ENCODE measurements at regions not wholly inside any gene's neighbourhood (a gene's known extent, or its start where the extent isn't known, plus 50 kb on each side); places are given as distances from the start of the nearest gene placed in this dataset.
"Not testable (repeated sequence)": the region's sequence is repeated elsewhere in the genome, so short reads cannot be mapped to it uniquely, and the experiment has no call there.

DNA sequence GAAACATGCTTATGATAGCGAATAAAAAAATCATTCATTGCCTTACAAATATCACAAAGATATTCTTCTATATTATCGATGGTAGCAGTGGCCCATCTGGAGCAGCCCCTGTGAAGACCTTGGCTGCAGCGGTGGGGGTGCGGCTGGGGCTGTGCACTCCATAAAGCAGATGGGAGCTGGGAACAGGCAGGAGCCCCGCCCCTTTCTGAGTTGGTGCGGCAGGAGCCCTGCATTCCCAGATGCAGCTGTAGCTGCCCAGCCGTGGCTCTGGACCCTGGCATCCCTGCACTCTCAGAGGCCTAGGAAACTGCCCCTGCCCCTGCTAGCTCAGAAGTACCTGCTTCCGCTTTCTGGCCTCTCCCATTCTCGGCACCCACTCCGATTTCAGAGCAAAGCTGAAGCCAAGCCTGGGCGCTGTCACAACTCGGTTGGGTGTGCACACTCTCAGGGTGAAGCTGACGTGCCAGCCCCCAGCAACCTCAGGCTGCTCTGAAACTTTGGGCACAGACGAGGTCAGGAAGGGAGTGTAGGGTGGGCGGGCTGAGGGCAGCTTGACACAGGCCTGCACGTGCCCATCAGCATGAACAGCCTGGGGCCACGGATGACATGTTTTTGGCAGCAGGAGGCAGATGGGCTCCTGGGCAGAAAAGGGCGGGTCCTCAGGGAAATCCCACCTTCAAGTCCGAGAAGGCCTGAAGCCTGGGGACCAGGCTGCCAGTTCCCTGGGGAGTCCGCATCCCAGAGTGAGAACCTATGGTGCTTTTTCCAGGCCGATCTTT, 1440.8 kb upstream of the ACO1 start:
- DNase-seq = no peak

DNA sequence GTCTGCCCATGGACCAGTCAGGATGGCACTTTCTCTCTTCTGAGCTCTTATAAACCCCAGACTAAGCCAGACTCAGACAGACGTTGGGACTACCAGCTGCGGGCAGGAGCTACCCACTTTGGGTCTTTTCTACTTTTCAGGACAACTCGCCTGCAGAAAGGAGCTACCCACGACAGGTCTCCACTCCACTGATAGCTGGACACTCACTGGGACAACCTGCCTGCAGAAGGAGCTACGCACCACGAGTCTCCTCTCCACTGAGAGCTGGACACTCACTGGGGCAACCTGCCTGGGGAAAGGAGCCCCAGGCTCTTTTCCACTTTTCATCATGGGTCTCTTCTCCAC, 1440.2 kb upstream of the ACO1 start:
- no peak for DNase-seq

DNA sequence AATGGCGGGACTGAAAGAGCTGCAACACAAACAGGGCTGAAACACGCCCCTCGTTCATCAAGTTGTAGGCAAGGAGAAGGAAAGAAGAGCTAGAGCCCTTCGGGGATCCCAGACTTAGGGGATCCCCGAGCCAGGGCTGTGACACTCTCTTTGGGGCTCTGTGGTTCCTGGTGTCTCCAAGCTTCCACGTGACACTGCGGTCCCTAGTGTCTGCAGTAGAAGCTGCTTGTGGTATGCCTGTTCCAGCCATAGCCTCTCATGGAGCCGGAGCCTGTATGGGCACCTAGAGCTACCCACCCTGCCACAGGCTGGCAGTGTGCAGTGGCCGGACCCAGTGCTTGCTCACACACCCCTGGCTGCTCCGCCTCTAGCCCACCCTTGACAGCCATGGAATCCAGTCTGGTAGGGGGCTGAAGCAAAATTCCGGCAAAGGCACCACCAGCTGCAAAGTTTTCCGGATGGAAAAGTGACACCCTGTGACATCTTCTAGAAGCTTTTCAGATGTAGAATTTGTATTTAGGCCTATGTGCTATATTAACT, 1439.6 kb upstream of the ACO1 start:
- no peak for DNase-seq

DNA sequence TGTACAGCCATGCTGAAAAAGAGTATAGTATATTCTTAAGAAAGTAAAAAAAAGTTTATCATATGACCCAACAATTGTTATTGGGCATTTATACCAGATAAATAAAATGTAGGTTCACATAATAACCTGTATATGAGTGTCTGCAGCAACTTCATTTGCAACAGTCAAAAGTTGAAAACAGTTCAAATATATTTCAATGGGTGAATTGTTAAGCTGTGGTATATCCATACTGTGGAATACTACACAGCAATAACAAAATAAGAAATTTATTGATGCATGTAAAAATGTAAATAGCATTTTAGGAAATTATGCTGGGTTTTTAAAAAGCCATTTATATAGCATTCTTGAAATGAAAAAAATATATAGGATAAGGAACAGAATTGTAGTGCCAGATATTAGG, 1420.1 kb upstream of the ACO1 start:
- no peak for DNase-seq

DNA sequence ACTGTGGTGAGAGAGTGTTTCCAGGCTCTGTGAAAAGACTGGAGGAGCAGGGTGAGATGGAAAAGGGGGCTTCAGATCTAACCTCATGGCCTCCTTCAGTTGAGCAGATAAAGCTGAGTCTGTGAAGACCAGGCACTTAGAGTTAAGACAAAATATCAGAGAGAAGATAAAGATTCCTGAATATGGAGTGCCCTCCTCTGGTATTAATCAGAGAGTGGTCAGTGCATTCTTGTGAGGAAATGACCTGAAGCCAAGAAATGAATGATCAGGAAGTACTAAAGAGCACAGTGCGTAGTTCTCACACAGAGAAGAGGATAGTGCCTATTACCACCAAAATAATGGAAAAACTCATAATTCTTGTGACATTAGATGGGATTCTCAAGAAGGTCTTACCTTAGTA, 1417.0 kb upstream of the ACO1 start:
- DNase-seq = no peak

DNA sequence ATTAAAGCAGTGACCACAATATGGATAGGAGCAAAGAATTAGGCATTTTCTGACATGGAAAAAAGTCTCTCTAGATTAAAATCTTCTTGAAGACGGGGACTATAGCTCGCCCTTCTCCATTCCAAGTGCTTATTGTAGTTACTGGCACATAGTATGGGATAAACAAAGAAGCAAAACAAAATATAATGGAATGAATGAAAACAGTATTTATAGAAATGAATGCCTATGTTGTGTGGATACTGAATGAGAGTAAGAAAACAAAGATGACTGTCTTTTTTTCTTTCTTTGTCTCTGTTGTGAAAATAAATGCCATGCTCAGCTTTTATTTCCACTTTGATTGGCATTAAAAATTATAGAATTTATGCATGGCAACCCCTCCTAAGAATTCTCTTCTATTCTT, 1414.3 kb upstream of the ACO1 start:
- DNase-seq = no peak

DNA sequence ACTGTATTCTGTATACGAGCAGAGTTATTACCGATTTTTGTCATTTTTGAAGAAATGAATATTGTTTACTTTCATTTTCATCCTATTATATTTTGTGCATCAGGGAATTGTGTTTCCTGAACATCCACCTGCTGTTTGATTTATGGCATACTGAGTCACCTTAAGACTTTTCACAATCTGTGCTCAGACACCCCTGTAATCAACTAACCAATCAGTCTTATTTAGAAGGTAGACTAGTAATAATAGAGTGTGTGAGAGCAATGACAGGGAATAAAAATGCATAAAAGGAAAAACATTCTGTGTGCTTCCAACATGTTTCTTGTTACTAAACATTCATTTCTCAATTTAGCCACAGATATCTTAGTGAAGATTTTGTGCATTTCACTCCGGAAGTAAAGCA, 1413.6 kb upstream of the ACO1 start:
- DNase-seq = no peak

DNA sequence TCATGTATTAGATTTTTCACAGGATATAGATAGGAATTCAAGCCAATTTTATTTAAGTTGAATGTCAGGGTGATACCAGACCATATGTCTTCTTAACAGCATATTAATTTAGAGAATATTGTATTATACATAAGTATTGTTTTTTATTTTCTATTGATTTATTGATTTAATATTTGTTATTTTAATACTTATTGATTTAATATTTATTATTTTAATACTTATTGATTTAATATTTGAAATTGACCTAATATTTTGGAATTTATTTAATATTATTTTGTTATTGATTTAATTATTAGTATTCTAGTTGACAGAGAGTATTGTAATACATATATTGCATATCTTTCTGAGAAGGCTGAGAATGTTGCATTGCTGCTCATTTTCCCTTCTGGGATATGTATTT, 1411.8 kb upstream of the ACO1 start:
- DNase-seq = no peak

DNA sequence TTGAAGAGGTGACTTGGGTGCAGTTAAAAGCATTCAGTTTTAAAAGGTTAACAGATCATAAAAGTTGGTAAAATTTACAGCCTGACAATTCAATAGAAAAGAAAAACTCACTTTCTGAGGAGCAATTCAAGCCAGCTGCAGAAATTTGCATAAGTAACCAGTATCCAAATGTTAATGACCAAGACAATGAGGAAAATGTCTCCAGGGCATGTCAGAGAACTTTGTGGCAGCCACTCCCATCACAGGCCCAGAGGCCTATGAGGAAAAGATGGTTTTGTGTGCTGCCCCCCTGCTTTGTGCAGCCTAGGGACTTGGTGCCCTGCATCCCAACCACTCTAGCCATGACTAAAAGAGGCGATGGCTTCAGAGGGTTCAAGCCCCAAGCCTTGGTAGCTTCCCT, 1406.5 kb upstream of the ACO1 start:
- no peak for DNase-seq

DNA sequence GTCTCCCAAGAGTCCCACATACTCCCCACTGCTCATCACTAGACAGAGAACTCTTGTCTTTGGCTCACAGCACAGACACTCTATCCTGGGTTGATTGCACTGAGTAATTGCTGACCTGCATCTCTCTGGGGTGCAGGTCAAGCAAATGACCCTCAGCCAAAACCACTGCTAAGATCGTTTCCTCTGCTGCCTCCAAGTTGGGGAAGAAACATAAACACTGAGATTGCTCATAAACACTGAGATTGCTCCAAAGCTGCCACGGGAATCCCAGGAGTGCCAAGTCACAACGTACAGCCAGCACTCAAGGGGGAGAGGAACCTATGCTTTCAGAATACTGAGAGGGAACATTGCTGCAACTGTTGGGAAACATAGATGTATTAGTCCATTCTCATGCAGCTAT, 1402.1 kb upstream of the ACO1 start:
- DNase-seq = no peak

DNA sequence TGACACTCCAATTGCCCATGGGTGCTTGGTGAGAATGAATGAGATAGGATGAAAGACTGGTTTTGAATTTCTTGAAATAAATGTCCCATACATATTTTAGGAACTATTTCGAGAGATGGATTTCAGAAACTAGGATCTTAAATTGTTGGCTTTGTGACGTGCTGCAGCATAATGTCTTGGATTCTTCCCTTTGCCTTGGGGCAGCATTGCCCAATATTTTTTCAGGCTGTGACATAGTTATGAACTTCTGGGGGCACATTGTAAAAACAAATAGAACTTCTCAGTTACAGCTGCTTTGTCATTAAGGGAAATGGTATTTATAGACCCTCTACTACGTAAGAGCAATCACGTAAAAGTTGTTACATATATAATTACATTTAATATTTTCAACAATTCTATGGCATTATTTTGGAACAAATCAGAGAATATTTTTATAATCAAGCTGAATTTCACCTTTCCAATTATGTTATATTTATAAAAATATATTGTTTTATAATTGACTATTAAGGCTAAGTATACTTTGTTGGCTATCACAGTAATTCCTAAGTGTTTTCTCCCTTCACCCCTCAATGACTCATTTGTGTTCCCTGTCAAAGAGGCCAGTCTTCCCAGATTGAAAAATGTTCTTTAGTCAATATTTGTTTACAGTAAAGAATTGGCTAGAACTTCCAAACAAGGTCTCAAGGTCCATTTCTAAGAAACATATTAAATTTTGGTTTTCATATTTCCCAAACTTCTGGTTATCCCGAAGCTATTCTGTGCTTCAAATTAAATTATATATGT, 1388.3 kb upstream of the ACO1 start:
- DNase-seq = no peak

DNA sequence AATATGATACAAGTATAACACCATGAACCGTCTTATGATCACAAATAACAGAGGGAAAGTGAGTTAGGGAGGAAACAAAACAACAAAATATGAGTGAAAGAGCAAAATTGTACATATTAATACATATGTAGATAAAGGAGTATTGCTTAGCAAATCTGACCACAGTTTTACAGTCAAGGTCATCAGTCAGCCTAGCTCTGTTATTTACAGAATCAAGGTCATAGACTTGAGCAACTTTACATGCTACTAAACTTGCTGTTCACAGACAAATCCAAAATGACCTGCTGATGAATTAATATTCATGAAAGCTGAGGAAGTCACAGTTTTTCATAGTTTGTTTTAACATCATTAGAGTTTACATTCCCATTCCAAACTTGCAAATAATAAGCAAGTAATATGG, 1387.7 kb upstream of the ACO1 start:
- DNase-seq = no peak

DNA sequence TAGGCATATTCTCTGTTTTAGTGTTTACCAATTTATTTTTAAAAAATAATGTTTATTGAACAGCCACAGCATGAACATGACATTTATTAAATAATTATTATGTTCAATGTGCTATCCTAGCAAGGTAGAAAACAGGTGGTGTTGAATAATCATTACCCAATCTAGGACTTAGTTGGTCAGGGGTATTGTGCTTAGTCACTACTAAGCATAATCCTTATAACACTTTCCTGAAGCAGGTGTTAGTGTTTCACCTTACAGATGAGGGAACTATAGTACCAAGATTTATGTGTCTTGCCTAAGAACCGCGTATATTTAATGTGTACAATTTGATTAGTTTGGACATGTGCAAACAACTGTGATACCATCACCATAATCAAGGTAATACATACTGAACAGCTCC, 1387.2 kb upstream of the ACO1 start:
- no peak for DNase-seq

DNA sequence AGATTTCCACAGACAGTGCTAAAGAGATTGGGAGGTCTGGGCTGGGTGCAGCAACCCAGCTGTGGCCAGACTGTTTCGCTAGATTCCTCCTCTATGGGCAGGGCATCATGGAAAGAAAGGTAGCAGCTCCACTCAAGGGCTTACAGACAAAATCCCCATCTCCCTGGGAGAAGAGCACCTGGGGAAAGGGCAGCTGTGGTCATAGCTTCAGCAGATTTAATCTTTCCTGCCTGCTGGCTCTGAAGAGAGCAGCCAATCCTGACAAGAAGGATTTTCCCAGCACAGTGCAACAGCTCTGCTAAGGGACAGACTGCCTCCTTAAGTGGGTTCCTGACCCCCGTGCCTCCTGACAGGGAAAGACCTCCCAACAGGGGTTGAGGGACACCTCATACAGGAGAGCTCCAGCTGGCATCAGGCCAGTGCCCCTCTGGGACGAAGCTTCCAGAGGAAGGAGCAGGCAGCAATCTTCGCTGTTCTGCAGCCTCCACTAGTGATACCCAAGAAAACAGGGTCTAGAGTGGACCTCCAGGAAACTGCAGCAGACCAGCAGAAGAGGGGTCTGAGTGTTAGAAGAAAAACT, 1379.3 kb upstream of the ACO1 start:
- DNase-seq = no peak

DNA sequence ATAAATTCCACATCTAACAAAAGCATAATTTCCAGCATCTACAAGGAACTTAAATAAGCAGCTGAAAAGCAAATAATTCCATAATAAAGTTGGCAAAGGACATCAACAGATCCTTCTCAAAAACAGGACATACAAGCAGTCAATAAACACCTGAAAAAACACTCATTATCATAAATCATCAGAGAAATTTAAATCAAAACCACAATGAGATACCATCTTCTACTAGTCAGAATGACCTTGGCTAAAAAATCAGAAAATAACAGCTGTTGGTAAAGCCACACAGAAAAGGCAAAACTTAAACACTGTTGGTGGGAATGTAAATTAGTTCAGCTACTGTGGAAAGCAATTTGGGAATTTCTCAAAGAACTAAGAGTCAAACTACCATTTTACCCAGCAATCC, 1371.1 kb upstream of the ACO1 start:
- DNase-seq = no peak

DNA sequence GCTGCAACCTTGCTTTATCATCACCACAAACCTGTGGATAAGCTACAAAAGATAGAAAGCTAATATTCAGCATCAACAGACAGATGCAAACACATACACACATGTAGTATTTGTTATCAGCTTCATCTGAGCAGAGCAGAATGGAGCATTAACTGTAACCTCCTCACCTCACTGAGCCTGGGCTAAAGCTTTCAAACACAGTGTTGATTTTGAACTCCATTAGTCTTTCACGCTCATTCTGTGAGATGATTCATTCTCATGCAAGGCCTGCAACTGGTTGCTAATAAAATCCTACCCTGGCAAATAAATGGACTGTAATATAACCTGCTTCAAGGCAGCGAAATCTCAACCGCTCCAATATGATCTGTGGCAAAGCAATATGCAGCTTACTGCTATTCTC, 1360.6 kb upstream of the ACO1 start:
- DNase-seq = no peak

DNA sequence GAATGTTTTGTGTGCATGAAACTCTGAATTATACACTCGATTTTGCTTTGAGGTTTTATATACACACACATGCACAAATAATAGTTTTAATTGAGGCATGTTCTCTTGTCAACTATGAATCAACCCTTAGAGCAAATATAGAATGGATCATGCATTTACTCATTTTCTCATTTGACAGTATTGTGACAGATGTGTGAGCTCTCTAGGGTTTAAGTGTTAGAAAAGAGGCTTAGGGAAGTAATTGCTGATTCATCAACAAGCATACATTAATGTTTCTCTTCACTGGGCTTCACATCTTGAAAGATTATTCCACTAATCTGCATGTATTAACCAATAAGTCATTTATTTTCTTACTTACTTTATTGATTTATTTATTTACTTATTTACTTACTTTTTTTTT, 1356.8 kb upstream of the ACO1 start:
- DNase-seq = no peak

DNA sequence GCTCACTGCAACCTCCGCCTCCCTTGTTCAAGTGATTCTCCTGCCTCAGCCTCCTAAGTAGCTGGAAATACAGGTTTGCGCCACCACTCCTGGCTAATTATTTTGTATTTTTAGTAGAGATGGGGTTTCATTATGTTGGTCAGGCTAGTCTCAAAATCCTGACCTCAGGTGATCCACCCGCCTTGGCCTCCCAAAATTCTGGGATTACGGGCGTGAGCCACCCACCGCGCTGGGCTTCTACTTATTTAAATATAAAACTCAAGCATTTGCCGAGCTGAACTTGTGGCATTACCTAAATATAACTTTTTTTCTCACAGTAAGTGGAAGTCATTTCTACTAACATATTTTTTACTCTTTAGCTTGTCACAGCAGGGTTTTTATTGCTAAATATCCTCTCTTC, 1356.3 kb upstream of the ACO1 start:
- no peak for DNase-seq

DNA sequence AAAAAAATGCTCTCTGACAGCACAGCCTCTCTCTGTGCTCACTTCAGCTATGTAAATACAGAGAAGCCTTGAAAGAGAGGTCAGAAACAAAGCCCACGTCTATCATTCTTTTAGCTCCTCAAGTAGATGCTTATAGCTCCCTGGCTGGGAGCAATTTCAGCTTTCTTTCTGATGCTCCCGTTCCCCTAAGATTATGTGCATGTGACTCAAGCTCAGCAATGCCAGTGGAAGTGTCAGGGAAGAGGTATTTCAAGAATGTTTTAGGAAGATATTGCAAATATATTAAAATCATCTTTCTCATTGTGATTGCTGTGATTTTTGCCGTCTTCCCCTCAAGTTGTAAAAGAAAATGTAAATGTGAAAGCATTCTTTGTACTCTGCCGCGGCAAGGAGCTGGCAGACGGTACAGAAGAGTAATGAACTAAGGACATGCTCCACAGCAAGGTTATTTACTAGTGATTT, 1353.7 kb upstream of the ACO1 start:
- no peak for DNase-seq

DNA sequence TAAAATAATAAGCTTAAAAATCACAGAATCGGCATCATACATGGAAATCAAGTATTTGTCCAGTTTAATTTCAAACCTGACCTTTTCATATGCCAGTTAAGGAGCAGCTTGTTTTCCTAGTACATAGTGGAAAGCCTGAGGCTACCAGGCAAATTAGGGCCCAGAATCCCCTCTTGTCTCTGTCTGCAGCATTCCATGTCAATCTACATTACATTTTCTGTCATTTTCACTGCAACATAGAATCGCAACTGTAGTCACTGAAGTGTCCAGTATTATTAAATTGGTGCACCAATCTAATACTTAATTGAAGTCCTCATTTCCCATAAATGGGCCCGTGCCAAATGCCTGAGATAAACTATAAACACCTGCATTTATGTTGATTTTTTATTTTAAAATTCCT, 1352.2 kb upstream of the ACO1 start:
- DNase-seq = no peak

DNA sequence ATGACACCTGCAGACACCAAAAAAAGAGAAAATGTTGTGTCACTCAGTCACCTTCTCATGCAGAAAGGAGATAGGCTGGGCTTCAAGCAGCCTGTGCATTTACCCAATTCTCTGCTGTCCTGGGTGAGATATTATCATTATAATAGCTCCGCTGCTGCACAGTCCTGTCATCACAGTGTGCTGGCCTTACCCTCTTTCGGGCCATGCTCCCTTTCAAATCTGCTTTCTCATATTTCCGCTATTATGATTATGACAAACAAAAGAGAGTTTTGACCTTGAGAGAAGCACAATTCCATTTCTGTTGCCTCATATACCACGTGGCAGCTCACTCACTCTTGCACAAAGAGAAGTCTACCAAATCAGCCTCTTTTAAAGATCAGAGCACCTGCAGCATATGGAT, 1350.1 kb upstream of the ACO1 start:
- DNase-seq = no peak

DNA sequence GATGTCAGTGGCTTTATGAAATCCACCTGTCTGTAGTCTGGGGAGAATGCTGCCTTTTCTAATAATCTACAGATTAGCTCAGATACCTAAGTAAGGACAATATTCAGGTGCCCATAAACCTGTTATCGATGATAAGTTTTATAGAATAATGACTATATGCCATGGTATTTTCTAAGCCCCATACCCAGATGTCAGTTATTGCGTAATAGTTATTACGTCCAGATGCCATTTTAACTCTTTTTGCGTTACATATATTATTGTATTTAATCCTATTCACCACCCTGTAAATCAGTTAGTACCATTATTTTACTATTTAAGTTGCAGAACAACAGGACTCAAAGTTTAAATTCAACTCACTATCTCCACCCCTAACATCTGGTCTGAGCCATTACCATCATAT, 1343.9 kb upstream of the ACO1 start:
- no peak for DNase-seq

DNA sequence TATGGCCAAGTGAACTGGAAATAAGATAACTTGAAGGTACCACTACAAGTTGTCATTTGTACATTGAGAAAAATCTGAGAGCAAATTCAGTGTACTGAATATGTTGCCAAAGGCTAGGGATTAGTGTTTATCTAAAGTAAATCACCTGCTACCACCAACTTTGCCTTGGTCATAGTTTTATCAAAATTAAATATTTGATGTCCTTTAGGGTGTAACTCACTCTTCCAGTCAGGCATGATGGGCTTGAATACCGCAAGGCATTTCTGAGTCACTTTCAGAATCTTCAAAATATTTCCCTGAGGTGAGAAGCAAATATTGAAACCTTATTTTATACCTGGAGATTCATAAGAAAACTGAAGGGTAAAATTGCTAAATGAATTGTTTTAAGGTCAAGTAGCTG, 1338.6 kb upstream of the ACO1 start:
- DNase-seq = no peak

DNA sequence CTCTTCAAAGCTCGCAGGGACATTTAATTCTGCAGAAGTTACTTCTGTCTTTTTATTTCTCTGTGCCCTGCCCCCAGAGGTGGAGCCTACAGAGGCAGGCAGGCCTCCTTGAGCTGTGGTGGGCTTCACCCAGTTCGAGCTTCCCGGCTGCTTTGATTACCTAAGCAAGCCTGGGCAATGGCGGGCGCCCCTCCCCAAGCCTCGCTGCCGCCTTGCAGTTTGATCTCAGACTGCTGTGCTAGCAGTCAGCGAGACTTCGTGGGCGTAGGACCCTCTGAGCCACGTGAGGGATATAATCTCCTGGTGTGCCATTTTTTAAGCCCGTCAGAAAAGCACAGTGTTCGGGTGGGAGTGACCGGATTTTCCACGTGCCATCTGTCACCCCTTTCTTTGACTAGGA, 1322.9 kb upstream of the ACO1 start:
- DNase-seq = not testable (repeated sequence)

All from suppressor macrophage (primary cell).